CD4-positive, alpha-beta T cell treated with Interleukin-17A for 4 hours (primary cell): ENCODE measurements at regions not wholly inside any gene's neighbourhood (a gene's known extent, or its start where the extent isn't known, plus 50 kb on each side); places are given as distances from the start of the nearest gene placed in this dataset.

Experiments used
- DNase-seq: peaks from one replicate; pipeline ENCODE4 v3.0.0-alpha.2; 2020; ENCODE audit warnings: mixed read lengths

DNA sequence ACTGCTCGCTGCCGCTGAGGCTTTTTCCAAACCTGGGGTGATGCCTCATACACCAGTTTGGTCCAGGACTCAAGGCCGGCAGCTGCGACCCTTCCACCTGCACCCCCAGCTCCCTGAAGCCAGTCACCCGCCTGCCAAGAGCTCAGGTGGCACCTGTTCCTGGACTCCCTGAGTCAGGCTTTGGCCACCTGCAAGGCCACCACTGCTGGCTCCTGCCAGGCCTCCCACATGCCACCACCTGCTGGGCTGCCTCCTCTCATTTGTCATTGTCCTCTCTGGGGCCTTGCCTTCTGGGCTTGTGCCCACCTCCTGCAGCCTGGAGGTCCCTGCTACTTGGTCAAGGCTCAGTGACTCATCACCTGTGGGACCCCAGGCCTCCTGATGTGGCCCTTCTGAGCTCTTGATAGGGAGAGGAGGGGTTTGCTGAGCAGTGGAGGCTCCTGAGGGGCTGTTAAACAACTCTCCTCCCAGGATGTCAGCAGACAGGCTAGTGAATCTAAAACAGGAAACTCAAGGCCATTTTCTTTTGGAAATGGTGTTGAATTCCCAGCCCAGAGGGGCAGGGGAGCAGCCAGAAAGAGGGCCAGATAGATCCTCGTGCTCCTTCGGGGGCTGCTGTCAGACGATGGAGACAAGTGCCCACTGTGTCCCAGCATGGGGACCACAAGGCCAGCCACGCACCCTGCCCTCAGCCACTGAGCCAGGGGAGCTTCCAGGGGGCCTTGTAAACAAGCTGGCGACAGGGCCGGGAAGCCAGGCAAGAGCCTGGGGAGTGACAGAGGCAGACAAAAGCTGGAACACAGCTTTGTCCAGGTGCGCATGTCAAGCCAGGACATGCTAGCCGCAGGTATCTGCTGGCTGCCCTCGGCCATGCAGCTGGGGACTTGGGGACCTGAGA, 416.8 kb downstream of the LRATD1 start:
- DNase-seq: no peak

DNA sequence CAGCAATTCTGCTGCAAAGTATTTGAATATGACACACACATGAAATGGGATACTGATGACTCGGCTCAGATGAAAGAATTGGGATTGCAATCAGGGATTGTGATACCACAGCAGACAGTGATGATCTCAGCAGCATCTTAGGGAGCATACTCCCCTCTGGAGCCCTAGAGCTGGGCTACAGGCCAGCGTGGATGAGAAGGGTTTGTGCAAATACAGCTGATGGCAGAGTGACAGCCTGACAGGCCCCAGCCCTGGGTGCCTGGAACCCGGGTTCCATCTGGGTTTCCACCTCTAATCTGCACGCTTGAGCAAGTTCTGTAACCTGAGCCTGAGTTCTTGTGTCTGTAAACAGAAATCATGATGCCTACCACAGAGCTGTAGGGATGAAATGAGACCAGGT, 418.0 kb downstream of the LRATD1 start:
- DNase-seq: no peak

- no peak for DNase-seq
Measured at GRCh38 chr2:15053542-15053941, 421.0 kb downstream of the LRATD1 start.

GRCh38 chr2:15058015-15058720, 425.7 kb downstream of the LRATD1 start:
- no peak for DNase-seq

GRCh38 chr2:15058721-15059157, 426.2 kb downstream of the LRATD1 start:
- DNase-seq: no peak

- DNase-seq: no peak
Measured at GRCh38 chr2:15059870-15060512, 427.5 kb downstream of the LRATD1 start.

GRCh38 chr2:15061268-15061667, 428.8 kb downstream of the LRATD1 start:
- DNase-seq: no peak

GRCh38 chr2:15066138-15066537, 433.6 kb downstream of the LRATD1 start:
- no peak for DNase-seq

DNA sequence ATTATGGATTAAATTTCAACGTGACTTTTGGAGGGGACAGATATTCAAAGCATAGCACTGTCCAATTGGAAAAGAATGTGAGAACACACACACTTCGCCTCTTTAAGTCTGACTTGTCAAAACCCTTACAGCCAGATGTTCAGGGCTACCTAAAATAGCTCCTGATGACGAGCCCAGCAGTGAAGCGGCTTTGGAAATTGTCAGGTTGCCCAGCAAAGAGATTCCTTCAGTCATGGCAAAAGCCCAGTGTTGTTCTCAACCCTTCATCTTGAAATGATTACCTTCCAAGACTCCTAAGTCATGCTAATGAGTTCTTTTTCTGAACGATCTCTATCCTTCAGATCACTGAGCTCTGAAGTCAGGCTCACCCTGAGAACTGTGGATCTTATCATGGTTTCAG, 436.6 kb downstream of the LRATD1 start:
- no peak for DNase-seq

- DNase-seq: no peak
Measured at GRCh38 chr2:15072836-15073235, 440.3 kb downstream of the LRATD1 start.

DNA sequence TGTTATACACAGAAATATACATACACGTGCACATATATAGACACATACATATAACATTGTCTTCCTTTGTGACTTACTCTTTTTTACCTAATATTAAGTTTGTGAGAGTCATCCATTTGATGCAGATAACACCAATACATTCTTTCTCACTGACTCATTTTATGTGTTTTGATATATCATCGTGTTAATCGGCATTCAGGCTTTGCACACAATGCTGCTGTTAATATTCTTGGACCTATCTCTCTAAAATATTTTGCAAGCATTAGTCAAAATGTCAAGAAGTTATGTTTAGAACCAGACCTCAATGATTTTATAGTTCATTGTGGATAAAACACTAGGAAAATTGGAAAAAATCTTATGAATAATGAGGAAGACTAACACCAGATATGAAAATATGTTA, 441.1 kb downstream of the LRATD1 start:
- DNase-seq: no peak

- no peak for DNase-seq
Measured at GRCh38 chr2:15074319-15074718, 441.8 kb downstream of the LRATD1 start.

DNA sequence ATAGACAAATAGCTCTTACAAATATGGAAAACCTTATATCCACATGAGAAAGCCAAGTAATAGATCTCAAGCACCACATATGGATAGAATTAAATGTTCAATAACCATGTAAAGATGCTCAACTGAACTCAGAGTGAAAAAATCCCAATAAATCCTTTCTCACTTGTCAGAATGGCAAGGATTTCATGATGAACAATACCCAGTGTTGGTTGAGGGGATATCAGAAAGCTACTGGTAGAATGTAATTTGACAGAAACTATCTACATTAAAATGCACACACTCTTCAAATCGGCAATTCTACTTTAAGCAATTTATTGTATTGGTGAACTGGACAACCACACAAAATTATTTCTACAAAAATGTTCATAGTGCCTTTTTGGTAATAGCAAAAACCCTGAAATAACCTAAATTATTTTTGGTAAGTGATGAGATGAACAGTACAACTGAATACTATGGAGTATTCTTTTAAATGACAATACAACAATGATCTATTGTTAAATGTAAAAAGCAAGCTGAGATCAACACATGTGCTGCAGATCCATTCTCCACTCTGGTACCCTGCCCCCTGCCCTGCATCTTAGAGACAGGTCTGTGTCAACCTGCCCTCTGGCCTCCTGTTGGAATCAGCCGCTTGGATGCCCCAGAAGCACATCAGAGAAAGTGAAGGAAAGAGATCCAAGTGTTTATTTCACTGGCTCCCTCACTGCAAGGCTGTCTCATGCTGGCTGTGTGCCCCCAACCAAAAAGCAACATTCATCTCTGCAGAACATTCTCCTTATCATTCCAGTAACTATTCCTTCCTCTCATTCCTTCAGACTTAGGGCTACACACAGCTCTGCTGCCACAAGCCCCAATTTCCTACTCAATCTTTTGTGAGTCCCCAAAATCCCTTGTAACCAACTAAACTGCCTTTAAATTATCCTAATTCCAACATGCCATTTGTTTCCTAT, 442.5 kb downstream of the LRATD1 start:
- DNase-seq: no peak

DNA sequence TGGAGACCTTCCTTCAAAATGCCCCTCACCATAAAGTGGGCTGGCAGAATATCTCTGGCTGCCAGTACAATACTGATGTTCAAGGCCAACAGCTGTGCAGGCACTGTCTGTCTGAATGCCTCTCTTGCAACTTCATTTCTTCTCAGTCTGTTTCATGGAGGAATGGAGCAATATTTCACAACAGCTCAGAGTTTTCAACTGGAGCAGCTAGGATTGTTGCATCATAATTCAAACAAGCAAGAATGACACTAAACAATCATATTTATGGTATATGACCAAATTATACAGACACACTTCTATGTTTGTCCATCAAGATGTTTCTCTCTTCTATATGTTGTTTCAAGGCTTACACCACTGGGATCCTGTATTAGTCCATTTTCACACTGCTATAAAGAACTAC, 444.2 kb downstream of the LRATD1 start:
- no peak for DNase-seq

DNA sequence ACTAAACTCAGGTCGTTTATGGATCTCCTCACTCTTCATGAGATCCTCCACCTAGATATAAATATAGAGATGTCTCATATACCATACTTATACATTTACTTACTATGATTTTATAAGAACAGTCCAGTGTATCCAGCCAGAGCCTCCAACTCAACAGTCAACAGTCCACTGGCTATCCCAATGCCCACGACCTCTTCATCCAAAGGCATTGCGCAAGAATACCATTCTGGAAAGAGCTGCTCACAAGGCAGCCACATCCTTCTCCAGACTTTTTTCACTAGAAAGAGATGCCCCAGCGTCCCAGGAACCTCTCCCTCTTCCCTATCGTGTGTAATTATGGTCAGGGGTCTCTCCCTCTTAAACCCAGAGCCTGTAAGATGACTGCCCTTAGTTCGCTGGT, 448.8 kb downstream of the LRATD1 start:
- DNase-seq: no peak

- no peak for DNase-seq
Measured at GRCh38 chr2:15082105-15083058, 449.9 kb downstream of the LRATD1 start.

GRCh38 chr2:15084826-15085489, 452.4 kb downstream of the LRATD1 start:
- DNase-seq: no peak

GRCh38 chr2:15092181-15092580, 459.7 kb downstream of the LRATD1 start:
- DNase-seq: no peak

DNA sequence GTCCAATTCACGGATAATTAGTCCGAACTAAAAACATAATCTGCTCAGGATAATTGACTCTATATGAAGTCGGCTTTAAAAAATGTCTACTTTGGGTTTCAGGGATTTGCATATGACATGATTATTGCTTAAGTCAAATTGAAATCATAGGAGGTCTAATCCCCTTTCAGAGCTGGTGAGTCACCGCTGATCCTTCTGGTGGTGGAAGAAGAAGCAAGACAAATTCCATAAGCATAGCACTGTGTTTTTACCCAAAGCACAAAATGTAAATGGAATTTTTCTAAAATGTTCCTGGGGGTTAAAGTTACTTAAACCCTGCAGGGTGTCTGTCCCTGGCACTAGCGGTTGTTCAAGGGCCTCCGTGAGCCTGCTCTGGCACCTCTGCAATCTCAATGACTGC, 460.2 kb downstream of the LRATD1 start:
- no peak for DNase-seq

- no peak for DNase-seq
Measured at GRCh38 chr2:15094161-15094560, 461.6 kb downstream of the LRATD1 start.

DNA sequence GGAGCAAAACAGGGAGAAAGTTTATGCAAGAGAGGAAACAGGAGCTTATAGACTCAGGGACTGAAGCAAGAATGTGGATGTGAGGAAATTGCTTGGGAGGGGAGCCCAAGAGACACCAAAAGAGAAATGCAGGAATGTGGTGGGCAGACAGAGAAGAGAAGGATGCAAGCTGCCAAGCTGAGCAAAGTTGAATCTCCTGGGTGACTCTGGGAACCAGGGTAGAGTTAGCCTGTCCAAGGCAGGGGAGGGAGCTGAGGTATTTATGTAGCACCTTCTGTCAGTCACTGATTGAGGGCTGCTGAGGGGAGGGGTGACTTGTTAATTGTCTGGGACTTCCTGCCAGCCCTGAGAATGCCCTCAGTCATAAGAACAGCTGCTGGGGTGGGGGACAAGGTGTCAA, 464.3 kb downstream of the NBAS start:
- DNase-seq: no peak
